ENCODE measurements at regions not wholly inside any gene's neighbourhood (a gene's known extent, or its start where the extent isn't known, plus 50 kb on each side); places are given as distances from the start of the nearest gene placed in this dataset.

DNA sequence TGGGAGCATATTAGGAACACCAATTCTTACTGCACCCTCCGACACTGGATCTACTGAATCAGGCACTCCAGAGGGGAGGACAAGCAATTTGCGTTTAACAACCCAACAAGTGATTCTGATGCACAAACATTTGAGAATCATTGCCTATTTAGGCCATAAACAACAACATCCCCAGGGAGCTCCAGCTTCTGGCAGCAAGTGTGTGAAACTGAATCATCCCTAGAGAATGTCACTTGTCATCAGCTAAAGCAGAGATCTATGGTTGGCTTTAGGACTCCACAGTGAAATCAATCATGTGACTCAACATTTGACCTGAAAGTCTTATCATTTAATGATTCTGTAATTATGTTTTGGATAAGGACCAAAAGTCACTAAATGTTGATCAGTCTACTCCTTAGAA is 505.0 kb upstream of the FLRT2 start:
- Histone ChIP-seq H3K27me3 (ENCODE audit: control insufficient read depth, insufficient read depth, low read length) (no peaks in the 10 kb centered on the region), H3K9me3 (replicated peaks; ENCODE audit: low read length) (no peaks in the 10 kb centered on the region), H3K4me3 (ENCODE audit: low read length) (no peak overlapping the region), H3K36me3 (ENCODE audit: insufficient read depth, low read length) (no peaks in the 10 kb centered on the region), H3K4me1 (ENCODE audit: control insufficient read depth, insufficient read depth, low read length) (no peaks in the 10 kb centered on the region), H3K9ac (ENCODE audit: low read depth, low read length) (no peak overlapping the region), H3K4me2 (ENCODE audit: low read length) (no peak overlapping the region)

- Histone ChIP-seq H3K9me3 (replicated peaks; ENCODE audit: low read length) (no peaks in the 10 kb centered on the region), H3K4me3 (ENCODE audit: low read length) (no peak overlapping the region), H3K9ac (ENCODE audit: low read depth, low read length) (no peak overlapping the region)
These were observed 502.1 kb upstream of the FLRT2 start for GRCh38 chr14:85027681-85028370.

GRCh38 chr14:85037411-85037810 is 492.5 kb upstream of the FLRT2 start:
- no peaks in the 10 kb centered on the region for H3K36me3 ChIP-seq (ENCODE audit: insufficient read depth, low read length)

More at GRCh38 chr14:85027681-85028370, 502.1 kb upstream of the FLRT2 start:
- Histone ChIP-seq H3K4me2 (ENCODE audit: low read length) (no peak overlapping the region), H3K4me1 (ENCODE audit: control insufficient read depth, insufficient read depth, low read length) (no peaks in the 10 kb centered on the region), H3K27me3 (ENCODE audit: control insufficient read depth, insufficient read depth, low read length) (no peaks in the 10 kb centered on the region), H3K36me3 (ENCODE audit: insufficient read depth, low read length) (no peaks in the 10 kb centered on the region)

GRCh38 chr14:85038526-85039352 is 491.2 kb upstream of the FLRT2 start:
- Histone ChIP-seq H3K9me3 (replicated peaks; ENCODE audit: low read length) (no peaks in the 10 kb centered on the region), H3K4me2 (ENCODE audit: low read length) (no peak overlapping the region), H3K4me3 (ENCODE audit: low read length) (no peak overlapping the region), H3K36me3 (ENCODE audit: insufficient read depth, low read length) (no peaks in the 10 kb centered on the region), H3K9ac (ENCODE audit: low read depth, low read length) (no peak overlapping the region), H3K27me3 (ENCODE audit: control insufficient read depth, insufficient read depth, low read length) (no peaks in the 10 kb centered on the region), H3K4me1 (ENCODE audit: control insufficient read depth, insufficient read depth, low read length) (no peaks in the 10 kb centered on the region)

More at GRCh38 chr14:85037411-85037810, 492.5 kb upstream of the FLRT2 start:
- no peak overlapping the region for H3K4me2 ChIP-seq (ENCODE audit: low read length)
- no peak overlapping the region for H3K4me3 ChIP-seq (ENCODE audit: low read length)
- H3K27me3 ChIP-seq (ENCODE audit: control insufficient read depth, insufficient read depth, low read length) = no peaks in the 10 kb centered on the region
- no peaks in the 10 kb centered on the region for H3K9me3 ChIP-seq (replicated peaks; ENCODE audit: low read length)
- H3K4me1 ChIP-seq (ENCODE audit: control insufficient read depth, insufficient read depth, low read length) = no peaks in the 10 kb centered on the region
- H3K9ac ChIP-seq (ENCODE audit: low read depth, low read length) = no peak overlapping the region

DNA sequence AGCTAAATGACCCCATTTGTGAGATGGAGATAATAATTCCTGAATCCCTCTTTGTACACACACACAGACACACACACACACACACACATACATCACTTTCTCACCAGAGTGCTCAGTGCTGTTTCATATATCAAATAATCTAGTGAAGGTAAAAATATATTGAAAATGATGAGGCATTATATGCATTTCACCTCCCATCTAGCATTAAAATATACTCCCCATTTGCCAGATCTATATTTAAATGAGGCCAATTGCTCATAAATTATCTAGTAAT is 490.7 kb upstream of the FLRT2 start:
- H3K27me3 ChIP-seq (ENCODE audit: control insufficient read depth, insufficient read depth, low read length) = no peaks in the 10 kb centered on the region
- no peaks in the 10 kb centered on the region for H3K9me3 ChIP-seq (replicated peaks; ENCODE audit: low read length)
- no peaks in the 10 kb centered on the region for H3K36me3 ChIP-seq (ENCODE audit: insufficient read depth, low read length)
- no peaks in the 10 kb centered on the region for H3K4me1 ChIP-seq (ENCODE audit: control insufficient read depth, insufficient read depth, low read length)
- H3K4me2 ChIP-seq (ENCODE audit: low read length) = no peak overlapping the region
- H3K4me3 ChIP-seq (ENCODE audit: low read length) = no peak overlapping the region
- H3K9ac ChIP-seq (ENCODE audit: low read depth, low read length) = no peak overlapping the region

GRCh38 chr14:85040046-85040685 is 489.8 kb upstream of the FLRT2 start:
- H3K9ac ChIP-seq (ENCODE audit: low read depth, low read length) = no peak overlapping the region
- H3K4me2 ChIP-seq (ENCODE audit: low read length) = no peak overlapping the region
- no peaks in the 10 kb centered on the region for H3K9me3 ChIP-seq (replicated peaks; ENCODE audit: low read length)
- no peak overlapping the region for H3K4me3 ChIP-seq (ENCODE audit: low read length)
- no peaks in the 10 kb centered on the region for H3K36me3 ChIP-seq (ENCODE audit: insufficient read depth, low read length)
- H3K4me1 ChIP-seq (ENCODE audit: control insufficient read depth, insufficient read depth, low read length) = no peaks in the 10 kb centered on the region
- no peaks in the 10 kb centered on the region for H3K27me3 ChIP-seq (ENCODE audit: control insufficient read depth, insufficient read depth, low read length)

DNA sequence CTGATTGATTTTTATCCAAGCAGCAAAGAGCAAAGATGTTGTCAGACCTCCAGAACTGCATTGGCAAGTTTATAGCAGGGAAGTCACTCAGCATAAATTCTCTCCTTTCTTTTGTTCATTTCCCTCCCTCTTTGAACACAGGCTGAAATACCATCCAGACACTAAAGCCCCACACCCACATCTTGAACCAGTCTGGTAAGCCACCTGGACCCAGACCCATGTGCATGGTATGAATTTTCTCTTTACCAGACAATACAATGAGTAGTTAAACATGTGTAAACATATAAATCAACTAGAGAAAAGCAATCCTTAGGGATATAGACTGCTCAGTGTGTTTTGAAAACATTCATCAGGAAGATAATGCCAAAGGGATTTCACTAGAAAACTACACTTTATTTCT is 488.3 kb upstream of the FLRT2 start:
- Histone ChIP-seq H3K36me3 (ENCODE audit: insufficient read depth, low read length) (no peaks in the 10 kb centered on the region), H3K9me3 (replicated peaks; ENCODE audit: low read length) (no peaks in the 10 kb centered on the region), H3K4me1 (ENCODE audit: control insufficient read depth, insufficient read depth, low read length) (no peaks in the 10 kb centered on the region), H3K27me3 (ENCODE audit: control insufficient read depth, insufficient read depth, low read length) (no peaks in the 10 kb centered on the region), H3K4me2 (ENCODE audit: low read length) (no peak overlapping the region), H3K4me3 (ENCODE audit: low read length) (no peak overlapping the region), H3K9ac (ENCODE audit: low read depth, low read length) (no peak overlapping the region)

DNA sequence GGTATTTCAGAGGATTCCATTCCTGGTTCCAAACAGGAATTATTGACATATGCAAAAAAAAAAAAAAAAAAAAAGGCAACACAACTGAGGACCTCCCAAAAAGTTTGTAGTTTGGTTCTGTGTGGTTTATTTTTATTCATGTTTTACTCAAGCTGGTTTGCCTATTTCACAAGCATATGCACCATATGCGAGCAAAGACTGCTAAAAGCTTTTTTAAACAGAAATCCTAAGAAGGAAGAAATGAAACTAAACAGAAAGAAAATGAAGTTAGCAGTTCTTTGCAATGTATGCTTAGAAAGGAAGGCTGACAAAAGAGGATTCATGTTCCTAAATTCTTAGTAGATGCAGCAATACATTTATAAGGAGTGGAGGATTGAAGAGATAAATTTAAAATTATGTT is 487.6 kb upstream of the FLRT2 start:
- no peak overlapping the region for H3K4me3 ChIP-seq (ENCODE audit: low read length)
- no peaks in the 10 kb centered on the region for H3K4me1 ChIP-seq (ENCODE audit: control insufficient read depth, insufficient read depth, low read length)
- no peak overlapping the region for H3K9ac ChIP-seq (ENCODE audit: low read depth, low read length)
- no peaks in the 10 kb centered on the region for H3K27me3 ChIP-seq (ENCODE audit: control insufficient read depth, insufficient read depth, low read length)
- H3K36me3 ChIP-seq (ENCODE audit: insufficient read depth, low read length) = no peaks in the 10 kb centered on the region
- no peaks in the 10 kb centered on the region for H3K9me3 ChIP-seq (replicated peaks; ENCODE audit: low read length)
- no peak overlapping the region for H3K4me2 ChIP-seq (ENCODE audit: low read length)

DNA sequence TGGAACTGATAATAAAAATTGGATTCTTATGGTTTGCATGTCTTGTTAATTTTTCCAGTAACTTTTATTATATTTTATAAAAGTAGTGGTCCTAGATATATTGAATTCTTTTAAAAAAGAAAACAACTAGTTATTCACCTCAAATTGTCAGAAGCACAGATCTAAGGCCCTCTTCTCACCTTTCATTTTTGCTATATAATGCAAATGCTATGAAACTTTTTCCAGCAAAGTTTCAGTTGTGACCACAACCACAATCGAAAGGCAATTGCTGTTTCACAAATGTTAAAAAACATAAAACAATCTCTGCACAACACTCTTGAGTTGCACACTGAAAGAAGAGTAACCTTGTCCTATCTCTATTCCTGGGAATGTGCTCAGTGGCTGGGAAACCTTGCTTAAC is 479.8 kb upstream of the FLRT2 start:
- no peaks in the 10 kb centered on the region for H3K4me1 ChIP-seq (ENCODE audit: control insufficient read depth, insufficient read depth, low read length)
- no peaks in the 10 kb centered on the region for H3K9me3 ChIP-seq (replicated peaks; ENCODE audit: low read length)
- H3K9ac ChIP-seq (ENCODE audit: low read depth, low read length) = no peak overlapping the region

GRCh38 chr14:85052646-85053045 is 477.3 kb upstream of the FLRT2 start:
- no peaks in the 10 kb centered on the region for H3K4me1 ChIP-seq (ENCODE audit: control insufficient read depth, insufficient read depth, low read length)
- no peaks in the 10 kb centered on the region for H3K9me3 ChIP-seq (replicated peaks; ENCODE audit: low read length)
- no peak overlapping the region for H3K4me3 ChIP-seq (ENCODE audit: low read length)
- H3K9ac ChIP-seq (ENCODE audit: low read depth, low read length) = no peak overlapping the region
- H3K4me2 ChIP-seq (ENCODE audit: low read length) = no peak overlapping the region
- no peaks in the 10 kb centered on the region for H3K27me3 ChIP-seq (ENCODE audit: control insufficient read depth, insufficient read depth, low read length)
- H3K36me3 ChIP-seq (ENCODE audit: insufficient read depth, low read length) = no peaks in the 10 kb centered on the region

More for the DNA sequence above, 479.8 kb upstream of the FLRT2 start:
- H3K27me3 ChIP-seq (ENCODE audit: control insufficient read depth, insufficient read depth, low read length) = no peaks in the 10 kb centered on the region
- H3K4me3 ChIP-seq (ENCODE audit: low read length) = no peak overlapping the region
- no peak overlapping the region for H3K4me2 ChIP-seq (ENCODE audit: low read length)
- H3K36me3 ChIP-seq (ENCODE audit: insufficient read depth, low read length) = no peaks in the 10 kb centered on the region

- Histone ChIP-seq H3K4me2 (ENCODE audit: low read length) (no peak overlapping the region), H3K9ac (ENCODE audit: low read depth, low read length) (no peak overlapping the region), H3K4me3 (ENCODE audit: low read length) (no peak overlapping the region), H3K9me3 (replicated peaks; ENCODE audit: low read length) (no peaks in the 10 kb centered on the region), H3K27me3 (ENCODE audit: control insufficient read depth, insufficient read depth, low read length) (no peaks in the 10 kb centered on the region), H3K36me3 (ENCODE audit: insufficient read depth, low read length) (no peaks in the 10 kb centered on the region), H3K4me1 (ENCODE audit: control insufficient read depth, insufficient read depth, low read length) (no peaks in the 10 kb centered on the region)
These were observed 475.8 kb upstream of the FLRT2 start for GRCh38 chr14:85054178-85054577.
